OCI-LY7 (cell line): ENCODE measurements at regions not wholly inside any gene's neighbourhood (a gene's known extent, or its start where the extent isn't known, plus 50 kb on each side); places are given as distances from the start of the nearest gene placed in this dataset.

Experiments
- BruUV-seq: library from RNA; stranded (reverse); fragments of 400-500 nt; replicated peaks from 2 replicates; lab custom pipeline; 2021; lab: Mats Ljungman, UMichigan
- CTCF ChIA-PET: fragments of 300-600 bp; sonication (Branson Sonifier 250); formaldehyde crosslinking; loops from one replicate; lab custom pipeline; 2022; ENCODE audit warnings: antibody characterized with exemption; ENCODE audit not compliant: unreplicated experiment; lab: Charles Lee
- POLR2A ChIA-PET: fragments of 300-600 bp; sonication (Branson Sonifier 250); formaldehyde crosslinking; loops from one replicate; lab custom pipeline; 2022; ENCODE audit warnings: antibody characterized with exemption; lab: Charles Lee
- DNase-seq: peaks from one replicate; pipeline ENCODE4 v3.0.0-alpha.2; 2015; ENCODE audit warnings: low spot score
- H2AFZ ChIP-seq: fragments of 200-600 bp; sonication (generic), shearing (Covaris generic); 2 replicates; pipeline ENCODE4 v1.6.1; 2014; ENCODE audit warnings: mild to moderate bottlenecking, antibody characterized with exemption, low read length, moderate library complexity
- H3K27ac ChIP-seq: fragments of 200-600 bp; sonication (generic); 2 replicates; pipeline ENCODE4 v1.5.1; 2014; ENCODE audit warnings: mixed run types, low read depth, mild to moderate bottlenecking, moderate library complexity, low read length, inconsistent platforms; ENCODE audit not compliant: poor library complexity, severe bottlenecking
- H3K36me3 ChIP-seq: fragments of 200-600 bp; sonication (generic); 2 replicates; pipeline ENCODE4 v1.6.1; 2014; ENCODE audit warnings: mild to moderate bottlenecking, antibody characterized with exemption, low read length, moderate library complexity, mixed read lengths; ENCODE audit not compliant: insufficient read depth
- H3K4me1 ChIP-seq: fragments of 200-600 bp; sonication (generic); 2 replicates; pipeline ENCODE4 v1.5.1; 2014; ENCODE audit warnings: mild to moderate bottlenecking, low read length; ENCODE audit not compliant: insufficient read depth, poor library complexity, severe bottlenecking
- H3K4me2 ChIP-seq: fragments of 200-600 bp; sonication (generic); 2 replicates; pipeline ENCODE4 v1.6.1; 2014; ENCODE audit warnings: mild to moderate bottlenecking, low read length
- H3K4me3 ChIP-seq: fragments of 200-600 bp; sonication (generic); 2 replicates; pipeline ENCODE4 v1.5.1; 2014; ENCODE audit warnings: mild to moderate bottlenecking, low read depth, low read length; ENCODE audit not compliant: poor library complexity, severe bottlenecking
- H3K79me2 ChIP-seq: fragments of 200-600 bp; sonication (generic); 2 replicates; pipeline ENCODE4 v1.6.1; 2016; ENCODE audit warnings: low read depth, mild to moderate bottlenecking, low read length, moderate library complexity, mixed read lengths; ENCODE audit not compliant: insufficient read depth
- H3K9me2 ChIP-seq: fragments of 200-600 bp; sonication (generic); 2 replicates; pipeline ENCODE4 v1.6.1; 2016; ENCODE audit warnings: mild to moderate bottlenecking, low read length, mixed read lengths; ENCODE audit not compliant: insufficient read depth
- H3K9me3 ChIP-seq: fragments of 200-600 bp; sonication (generic); 2 replicates; pipeline ENCODE4 v1.6.1; 2014; ENCODE audit warnings: mild to moderate bottlenecking, mixed run types, low read length, mixed read lengths
- H4K20me1 ChIP-seq: fragments of 200-600 bp; sonication (generic); 2 replicates; pipeline ENCODE4 v1.6.1; 2014; ENCODE audit warnings: mild to moderate bottlenecking, antibody characterized with exemption, low read length, moderate library complexity, mixed read lengths; ENCODE audit not compliant: insufficient read depth
- CTCF ChIP-seq: fragments of 200-600 bp; sonication (generic); conservative IDR thresholded peaks from 2 replicates; pipeline ENCODE4 v1.5.1; 2014; ENCODE audit warnings: mild to moderate bottlenecking, antibody characterized with exemption, low read length, moderate library complexity, mixed read lengths
- EZH2phosphoT487 ChIP-seq: fragments of 200-600 bp; sonication (generic); IDR thresholded peaks from 2 replicates; pipeline ENCODE4 v1.6.1; 2018; ENCODE audit warnings: low read depth, borderline replicate concordance, mild to moderate bottlenecking, mixed run types, antibody characterized with exemption, low read length, moderate library complexity, mixed read lengths
- intact Hi-C: fragments of 100-400 bp; cut with micrococcal nuclease; formaldehyde crosslinking; loops from one replicate; pipeline ENCODE4 v1.10.0; 2022; ENCODE audit not compliant: unreplicated experiment

GRCh38 chr22:48666620-48667019 is 1161.1 kb downstream of the BRD1 start:
- Histone ChIP-seq H2AFZ (no peak overlapping the region), H3K79me2 (no peaks in the 10 kb centered on the region), H3K4me3 (no peak overlapping the region), H3K27ac (no peak overlapping the region), H3K4me2 (no peak overlapping the region), H3K9me2 (no peaks in the 10 kb centered on the region), H4K20me1 (no peaks in the 10 kb centered on the region), H3K4me1 (no peaks in the 10 kb centered on the region), H3K36me3 (no peaks in the 10 kb centered on the region), H3K9me3 (peaks cover 13% of the 10 kb centered on the region; the same call in 1 of the 2 replicates)
- no TSS peak for BruUV-seq
- intact Hi-C loops = no loop called here
- no peak for TF ChIP-seq CTCF
- ChIA-PET POLR2A (no interaction called here), CTCF (no interaction called here)
- no peak for DNase-seq

- TF ChIP-seq EZH2phosphoT487 (no peak), CTCF (no peak)
- intact Hi-C loops = no loop called here
- Histone ChIP-seq H3K27ac (no peak overlapping the region), H3K4me1 (no peaks in the 10 kb centered on the region), H3K36me3 (no peaks in the 10 kb centered on the region), H3K79me2 (no peaks in the 10 kb centered on the region), H3K9me2 (no peaks in the 10 kb centered on the region), H2AFZ (no peak overlapping the region), H4K20me1 (no peaks in the 10 kb centered on the region), H3K4me2 (no peak overlapping the region), H3K4me3 (no peak overlapping the region), H3K9me3 (peaks cover 13% of the 10 kb centered on the region; the same call in 1 of the 2 replicates)
- ChIA-PET CTCF (no interaction called here), POLR2A (no interaction called here)
- DNase-seq = no peak
- BruUV-seq = no TSS peak
Observed at GRCh38 chr22:48665311-48665995, 1162.2 kb downstream of the BRD1 start.

GRCh38 chr22:48664586-48664985 is 1163.1 kb downstream of the BRD1 start:
- Histone ChIP-seq H2AFZ (no peak overlapping the region), H3K4me1 (no peaks in the 10 kb centered on the region), H3K4me3 (no peak overlapping the region), H3K79me2 (no peaks in the 10 kb centered on the region), H3K36me3 (no peaks in the 10 kb centered on the region), H3K9me3 (peaks cover 13% of the 10 kb centered on the region; the same call in 1 of the 2 replicates), H4K20me1 (no peaks in the 10 kb centered on the region), H3K27ac (no peak overlapping the region), H3K4me2 (no peak overlapping the region), H3K9me2 (no peaks in the 10 kb centered on the region)
- no TSS peak for BruUV-seq
- intact Hi-C loops = no loop called here
- ChIA-PET CTCF (no interaction called here), POLR2A (no interaction called here)
- no peak for TF ChIP-seq EZH2phosphoT487
- no peak for TF ChIP-seq CTCF
- DNase-seq = no peak
